Left kidney (tissue), 1 donor: ENCODE measurements at regions not wholly inside any gene's neighbourhood (a gene's known extent, or its start where the extent isn't known, plus 50 kb on each side); places are given as distances from the start of the nearest gene placed in this dataset.

Source experiments
- DNase-seq: peaks from one replicate; pipeline ENCODE4 v3.0.0-alpha.2; 2013

DNA sequence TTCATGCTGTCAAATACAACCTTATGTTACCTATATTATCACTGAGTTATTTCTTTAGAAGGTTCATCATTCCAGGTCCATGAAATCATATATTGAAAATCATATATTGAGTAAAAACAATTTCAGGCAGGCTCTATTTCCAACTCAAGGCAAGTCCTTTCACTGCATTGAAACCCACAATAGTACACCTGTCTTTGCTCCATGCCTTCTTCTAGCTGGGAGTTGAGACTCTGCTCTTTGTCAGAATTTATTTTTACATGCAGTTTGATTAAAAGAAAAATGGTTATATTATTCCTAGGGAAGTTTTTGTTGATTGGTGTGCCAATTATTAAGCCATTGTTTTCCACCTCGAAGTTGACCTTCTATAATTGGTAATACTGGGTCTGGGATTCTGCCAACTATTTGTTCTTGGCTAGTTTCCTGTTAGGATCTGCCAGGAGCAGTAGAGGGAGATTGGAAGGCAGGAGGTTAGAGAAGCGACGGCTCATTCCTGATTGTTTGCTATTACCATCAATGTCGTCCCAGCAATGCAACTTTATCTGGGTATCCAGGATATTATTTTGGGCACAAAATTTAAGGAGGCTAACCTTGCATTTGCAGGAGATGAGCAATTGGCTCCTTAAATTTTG lies 79.5 kb upstream of the MIS18BP1 start:
- DNase-seq = no peak

DNA sequence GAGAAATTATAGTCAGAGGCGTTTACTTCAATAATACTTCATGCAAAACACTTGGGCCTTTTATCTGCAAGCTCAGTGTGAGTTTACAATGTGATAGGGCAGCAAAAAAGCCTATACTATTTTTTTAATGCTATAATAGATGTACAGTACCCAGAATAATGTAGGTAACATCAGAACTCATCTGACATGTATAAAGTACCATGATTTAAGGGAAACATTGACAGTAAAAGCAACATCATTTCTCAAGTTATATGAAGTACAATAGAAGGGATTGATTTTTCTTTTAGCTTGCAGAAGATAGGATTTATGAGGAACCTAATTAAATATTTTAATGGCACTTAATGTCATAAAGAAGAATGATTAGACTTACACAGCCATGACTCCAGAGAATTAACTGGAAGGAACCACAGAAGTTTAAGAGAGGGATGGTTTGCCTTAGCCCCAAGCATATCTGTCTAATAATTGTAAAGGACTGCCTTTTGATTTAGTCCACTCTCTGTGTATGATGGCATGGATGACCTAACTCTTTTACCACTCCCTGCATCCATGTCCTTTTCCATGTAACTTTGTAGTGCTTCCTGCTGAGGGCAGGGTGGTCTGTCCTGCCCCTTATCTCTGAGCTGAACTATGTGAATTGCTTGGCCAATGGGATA lies 55.9 kb upstream of the MIS18BP1 start:
- DNase-seq = no peak
